Right kidney (tissue), 1 donor: ENCODE measurements at regions not wholly inside any gene's neighbourhood (a gene's known extent, or its start where the extent isn't known, plus 50 kb on each side); places are given as distances from the start of the nearest gene placed in this dataset.

ENCODE experiments used
- DNase-seq: peaks from one replicate; pipeline ENCODE4 v3.0.0-alpha.2; 2016

DNA sequence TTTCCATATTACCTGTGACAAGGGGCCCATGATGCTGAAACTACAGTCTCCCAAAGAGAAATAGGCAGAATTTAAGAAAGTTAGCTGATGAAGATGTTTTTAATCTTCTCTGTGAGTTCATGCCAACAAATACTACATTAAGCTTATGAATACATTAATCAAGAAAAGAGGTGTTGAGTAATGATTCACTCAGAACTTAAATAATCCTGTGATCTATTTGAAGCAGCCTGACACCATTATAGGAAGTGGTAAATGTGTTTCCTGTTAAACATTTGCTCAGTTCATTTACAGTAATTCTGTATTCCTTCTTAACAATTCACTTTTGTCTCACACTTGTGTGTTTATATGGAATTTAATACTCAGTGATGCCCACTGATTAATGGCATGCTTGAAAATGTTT, 75.0 kb upstream of the IZUMO3 start:
- no peak for DNase-seq

DNA sequence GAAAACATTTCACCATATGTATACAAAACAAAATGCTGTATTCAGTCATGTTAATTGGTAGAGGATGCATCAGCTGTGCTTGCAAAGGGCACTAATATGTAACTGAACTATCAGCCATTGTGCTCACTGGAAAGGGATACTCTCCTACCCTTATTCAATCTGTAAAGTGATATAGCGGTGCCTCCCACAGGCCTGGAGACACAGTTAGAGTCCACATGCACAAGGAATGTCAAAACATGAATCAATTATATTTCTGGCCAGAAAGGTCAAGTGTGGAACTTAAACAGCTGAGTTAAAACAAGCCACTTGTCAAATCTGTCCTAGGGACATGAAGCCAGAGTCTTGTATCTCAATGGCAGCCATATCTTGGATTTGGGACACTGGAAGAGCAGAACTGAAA, 71.2 kb upstream of the IZUMO3 start:
- DNase-seq = no peak

- no peak for DNase-seq
Observed at GRCh38 chr9:24614070-24614469, 68.4 kb upstream of the IZUMO3 start.

- DNase-seq = no peak
Observed at GRCh38 chr9:24608599-24608998, 62.9 kb upstream of the IZUMO3 start.

DNA sequence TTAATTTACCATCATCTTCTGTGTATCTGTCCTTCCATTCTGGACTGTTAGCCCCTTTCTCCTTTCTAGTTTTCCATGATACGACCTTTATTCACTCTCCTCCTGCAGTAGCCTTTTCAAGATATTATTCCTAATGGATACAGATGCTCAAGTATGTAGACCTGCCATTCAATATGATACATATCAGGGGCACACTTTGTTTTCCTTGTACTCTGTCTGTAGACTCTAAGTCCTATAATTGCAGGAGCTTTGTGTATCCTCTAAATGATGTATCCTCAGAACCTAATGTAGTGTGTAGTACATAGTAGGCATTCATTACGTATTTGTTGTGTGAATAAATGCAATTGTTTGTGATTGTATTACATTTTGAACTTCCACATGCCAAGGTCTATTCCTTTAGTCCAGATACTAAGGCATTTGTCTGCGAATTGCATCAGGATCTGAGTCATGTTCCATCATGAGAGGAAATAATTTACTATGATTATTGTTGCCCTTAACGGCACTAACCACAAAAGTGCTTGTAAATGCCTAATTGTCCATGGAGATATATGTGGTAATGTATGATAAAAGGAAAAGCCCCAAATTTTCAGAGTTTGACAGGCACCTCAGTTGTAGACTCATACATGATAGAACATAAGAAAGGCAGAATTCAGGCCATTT, 57.1 kb upstream of the IZUMO3 start:
- no peak for DNase-seq
